PC-9 (cell line): ENCODE measurements at regions not wholly inside any gene's neighbourhood (a gene's known extent, or its start where the extent isn't known, plus 50 kb on each side); places are given as distances from the start of the nearest gene placed in this dataset.

Source experiments
- BruUV-seq: library from RNA; stranded (reverse); fragments of 400-500 nt; replicated peaks from 2 replicates; lab custom pipeline; 2021; lab: Mats Ljungman, UMichigan
- CTCF ChIA-PET: fragments of 300-600 bp; sonication (Branson Sonifier 250); formaldehyde crosslinking; loops from one replicate; lab custom pipeline; 2022; ENCODE audit warnings: antibody characterized with exemption; lab: Charles Lee
- POLR2A ChIA-PET: fragments of 300-600 bp; sonication (Branson Sonifier 250); formaldehyde crosslinking; loops from one replicate; lab custom pipeline; 2022; ENCODE audit warnings: antibody characterized with exemption; ENCODE audit not compliant: unreplicated experiment; lab: Charles Lee
- DNase-seq, 2 experiments: peaks; one replicate each; pipeline versions ENCODE4 v3.0.0 to v3.0.0-alpha.2; 2015 to 2022; ENCODE audit warnings: mixed read lengths in 1 of 2
- H2AFZ ChIP-seq: fragments of 200-600 bp; sonication (generic); 2 replicates; pipeline ENCODE4 v1.8.1; 2017; ENCODE audit warnings: antibody characterized with exemption
- H3F3A ChIP-seq: fragments of 200-600 bp; sonication (generic); 2 replicates; pipeline ENCODE4 v1.8.1; 2017; ENCODE audit warnings: antibody characterized with exemption, mild to moderate bottlenecking, low read depth; ENCODE audit not compliant: insufficient read depth
- H3K27ac ChIP-seq: fragments of 200-600 bp; sonication (generic); 2 replicates; pipeline ENCODE4 v1.6.1; 2016; ENCODE audit warnings: mixed run types
- H3K27me3 ChIP-seq: fragments of 200-600 bp; sonication (generic); 2 replicates; pipeline ENCODE4 v1.6.1; 2016; ENCODE audit warnings: low read depth, mixed run types; ENCODE audit not compliant: insufficient read depth
- H3K36me3 ChIP-seq: fragments of 200-600 bp; sonication (generic); 2 replicates; pipeline ENCODE4 v1.6.1; 2016; ENCODE audit warnings: low read depth, mixed run types
- H3K4me1 ChIP-seq: fragments of 200-600 bp; sonication (generic); replicated peaks from 2 replicates; pipeline ENCODE4 v1.6.1; 2016; ENCODE audit warnings: mixed run types; ENCODE audit not compliant: insufficient read depth
- H3K4me2 ChIP-seq: fragments of 200-600 bp; sonication (generic); 2 replicates; pipeline ENCODE4 v1.6.1; 2017; ENCODE audit warnings: mixed run types
- H3K4me3 ChIP-seq: fragments of 200-600 bp; sonication (generic); 2 replicates; pipeline ENCODE4 v1.6.1; 2016; ENCODE audit warnings: mixed run types
- H3K79me2 ChIP-seq: fragments of 200-600 bp; sonication (generic); 2 replicates; pipeline ENCODE4 v1.6.1; 2017; ENCODE audit warnings: low read depth, mixed run types
- H3K9me2 ChIP-seq: fragments of 200-600 bp; sonication (generic); 2 replicates; pipeline ENCODE4 v1.8.1; 2017; ENCODE audit warnings: mild to moderate bottlenecking; ENCODE audit not compliant: insufficient read depth
- H3K9me3 ChIP-seq: fragments of 200-600 bp; sonication (generic); 2 replicates; pipeline ENCODE4 v1.8.1; 2016; ENCODE audit warnings: low read depth; ENCODE audit not compliant: insufficient read depth
- H4K20me1 ChIP-seq: fragments of 200-600 bp; sonication (generic); 2 replicates; pipeline ENCODE4 v1.8.1; 2017; ENCODE audit not compliant: insufficient read depth
- CTCF ChIP-seq: fragments of 200-600 bp; sonication (generic); conservative IDR thresholded peaks from 2 replicates; pipeline ENCODE4 v1.6.1; 2017; ENCODE audit warnings: mixed run types, antibody characterized with exemption, mild to moderate bottlenecking, moderate library complexity
- EZH2 ChIP-seq: fragments of 200-600 bp; sonication (generic); IDR thresholded peaks from 2 replicates; pipeline ENCODE4 v1.8.0; 2017; ENCODE audit warnings: antibody characterized with exemption, low read depth
- intact Hi-C: fragments of 100-400 bp; cut with micrococcal nuclease; formaldehyde crosslinking; loops from one replicate; pipeline ENCODE4 v1.10.0; 2022; ENCODE audit not compliant: unreplicated experiment

GRCh38 chr17:62876673-62877405, 68.7 kb upstream of the MARCHF10 start:
- no peaks in the 10 kb centered on the region for H4K20me1 ChIP-seq
- TF ChIP-seq EZH2 (no peak), CTCF (no peak)
- peaks cover 24% of the 10 kb centered on the region for H3F3A ChIP-seq
- no peaks in the 10 kb centered on the region for H3K9me2 ChIP-seq
- peak overlapping the region; percentile 69 for H3K27ac ChIP-seq
- 0 out of 2 replicates have a peak, but pooled peaks cover 3% of the 10 kb centered on the region for H3K9me3 ChIP-seq
- H3K4me1 ChIP-seq: peaks cover 34% of the 10 kb centered on the region
- peak overlapping the region; percentile 67 for H3K4me2 ChIP-seq
- POLR2A ChIA-PET: interaction anchor here (0.6 to 0.9 kb wide), 2 partner anchors 57 to 529 kb away, joined by 3 to 5 read pairs; no protein-coding TSS in a partner anchor
- H3K79me2 ChIP-seq: no peaks in the 10 kb centered on the region
- peak overlapping the region; percentile 9; the same call in 1 of the 2 replicates for H2AFZ ChIP-seq
- H3K36me3 ChIP-seq: no peaks in the 10 kb centered on the region
- intact Hi-C loops: no loop called here
- BruUV-seq: no TSS peak
- no peaks in the 10 kb centered on the region for H3K27me3 ChIP-seq
- peak in 1 of 2 experiments; percentile 73 for DNase-seq
- peak overlapping the region; percentile 19; the same call in 1 of the 2 replicates for H3K4me3 ChIP-seq
- CTCF ChIA-PET: interaction anchor here (1.0 kb wide), 1 partner anchor 17 kb away, joined by 3 read pairs; no protein-coding TSS in a partner anchor

- Histone ChIP-seq H3F3A (peaks cover 24% of the 10 kb centered on the region), H3K4me1 (peaks cover 34% of the 10 kb centered on the region), H3K9me3 (0 out of 2 replicates have a peak, but pooled peaks cover 3% of the 10 kb centered on the region), H2AFZ (no peak overlapping the region), H3K4me2 (peak overlapping the region; percentile 67), H3K9me2 (no peaks in the 10 kb centered on the region), H3K79me2 (no peaks in the 10 kb centered on the region), H4K20me1 (no peaks in the 10 kb centered on the region), H3K36me3 (no peaks in the 10 kb centered on the region), H3K4me3 (no peak overlapping the region), H3K27me3 (no peaks in the 10 kb centered on the region), H3K27ac (peak overlapping the region; percentile 69)
- no peak for DNase-seq
- ChIA-PET CTCF (interaction anchor here (1.0 kb wide), 1 partner anchor 18 kb away, joined by 3 read pairs; no protein-coding TSS in a partner anchor), POLR2A (interaction anchor here (0.5 to 0.6 kb wide), 3 partner anchors 16 to 65 kb away, joined by 5 to 9 read pairs (median 7); no protein-coding TSS in a partner anchor)
- no TSS peak for BruUV-seq
- TF ChIP-seq CTCF: no peak
- no peak for TF ChIP-seq EZH2
- intact Hi-C loops: no loop called here
Measured at GRCh38 chr17:62876063-62876462, 67.9 kb upstream of the MARCHF10 start.

- H3K27me3 ChIP-seq: no peaks in the 10 kb centered on the region
- DNase-seq: no peak
- POLR2A ChIA-PET: no interaction called here
- TF ChIP-seq CTCF (no peak), EZH2 (no peak)
- H3K4me2 ChIP-seq: 0 out of 2 replicates have a peak overlapping the region, but pooled peaks have one; percentile 67
- no peaks in the 10 kb centered on the region for H3K36me3 ChIP-seq
- H3K4me1 ChIP-seq: peaks cover 40% of the 10 kb centered on the region
- no TSS peak for BruUV-seq
- no peak overlapping the region for H2AFZ ChIP-seq
- CTCF ChIA-PET: no interaction called here
- no peak overlapping the region; the same call in 1 of the 2 replicates for H3K27ac ChIP-seq
- intact Hi-C loops: no loop called here
- no peak overlapping the region for H3K4me3 ChIP-seq
- H3K79me2 ChIP-seq: no peaks in the 10 kb centered on the region
- H3K9me2 ChIP-seq: no peaks in the 10 kb centered on the region
- H4K20me1 ChIP-seq: no peaks in the 10 kb centered on the region
- H3K9me3 ChIP-seq: 0 out of 2 replicates have a peak, but pooled peaks cover 3% of the 10 kb centered on the region
- peaks cover 24% of the 10 kb centered on the region for H3F3A ChIP-seq
Measured at GRCh38 chr17:62875296-62875695, 67.2 kb upstream of the MARCHF10 start.
